ENCODE measurements at regions not wholly inside any gene's neighbourhood (a gene's known extent, or its start where the extent isn't known, plus 50 kb on each side); places are given as distances from the start of the nearest gene placed in this dataset.

- Histone ChIP-seq H4K91ac (ENCODE audit: insufficient read length, low read depth, low read length) (no peak overlapping the region), H3K23me2 (ENCODE audit: insufficient read length, low read depth, low read length, poor library complexity, severe bottlenecking) (no peaks in the 10 kb centered on the region), H3K14ac (ENCODE audit: insufficient read depth, low read length) (no peak overlapping the region), H4K8ac (replicated peaks; ENCODE audit: insufficient read length, low read depth, low read length) (no peak overlapping the region), H3K9me3 (ENCODE audit: control insufficient read depth, low read depth, low read length) (no peaks in the 10 kb centered on the region), H3K79me2 (ENCODE audit: insufficient read depth, low read length) (no peaks in the 10 kb centered on the region), H3T11ph (ENCODE audit: low read length) (no peak overlapping the region), H4K5ac (ENCODE audit: insufficient read length, low read depth, low read length) (no peak overlapping the region), H2BK120ac (ENCODE audit: low read depth, low read length, poor library complexity, severe bottlenecking) (no peak overlapping the region), H3K79me1 (ENCODE audit: insufficient read depth, low read depth, low read length, poor library complexity, severe bottlenecking) (no peaks in the 10 kb centered on the region), H3K56ac (ENCODE audit: insufficient read length, low read depth, low read length) (no peak overlapping the region), H3K27me3 (ENCODE audit: insufficient read depth, low read length) (no peaks in the 10 kb centered on the region), H3K4me1 (ENCODE audit: insufficient read depth, low read length) (0 out of 2 replicates have a peak, but pooled peaks cover 3% of the 10 kb centered on the region), H2BK15ac (ENCODE audit: low read depth, low read length) (no peak overlapping the region), H2BK12ac (ENCODE audit: insufficient read length, low read depth, low read length) (no peak overlapping the region), H3K4ac (ENCODE audit: low read depth, low read length) (no peak overlapping the region), H2AK5ac (ENCODE audit: insufficient read length, low read length) (no peak overlapping the region), H3K4me2 (ENCODE audit: insufficient read depth, insufficient read length, low read length) (no peak overlapping the region), H2AFZ (ENCODE audit: low read length) (no peak overlapping the region), H3K9ac (ENCODE audit: extremely low read depth, insufficient read length, low read length) (no peak overlapping the region), H3K23ac (ENCODE audit: insufficient read length, low read depth, low read length) (no peak overlapping the region), H4K20me1 (ENCODE audit: control insufficient read depth, insufficient read depth, insufficient read length) (no peaks in the 10 kb centered on the region), H3K27ac (ENCODE audit: insufficient read length, low read depth, low read length) (no peak overlapping the region), H2BK20ac (ENCODE audit: low read depth, low read length, poor library complexity, severe bottlenecking) (no peak overlapping the region), H3K18ac (ENCODE audit: insufficient read length, low read depth, low read length) (no peak overlapping the region), H2BK5ac (ENCODE audit: insufficient read length, low read length) (no peak overlapping the region)
- Mint-ChIP-seq H3K4me1 (peaks cover 7 to 10% of the 10 kb centered on the region in 2 experiments), H3K9me3 (no peaks in the 10 kb centered on the region), H3K4me3 (no peak overlapping the region), H3K27me3 (ENCODE audit: low read depth) (no peaks in the 10 kb centered on the region), H3K27ac (no peak overlapping the region), H3K36me3 (ENCODE audit: insufficient read depth in 1 of 3, low read depth in 3 of 3) (no peaks in the 10 kb centered on the region; a peak in 1 of 7 replicates)
- TF ChIP-seq CTCF (conservative IDR thresholded peaks at IDR 0.05) = no peak
- DNase-seq = no peak
- WGBS (ENCODE audit: extremely low coverage, insufficient read length, low lambda C conversion rate) = no CpG with 5 or more reads among the region's 3 CpGs
These were observed 149.0 kb downstream of the LACC1 start for GRCh38 chr13:44028734-44029133.

Data from H9 (cell line).